ENCODE measurements at regions not wholly inside any gene's neighbourhood (a gene's known extent, or its start where the extent isn't known, plus 50 kb on each side); places are given as distances from the start of the nearest gene placed in this dataset.

GRCh38 chr2:100742277-100743254 lies 77.4 kb upstream of the NPAS2 start:
- Mint-ChIP-seq H3K27me3 (peaks cover 50% of the 10 kb centered on the region), H3K4me3 (no peak overlapping the region), H3K9me3 (ENCODE audit: insufficient read depth) (no peaks in the 10 kb centered on the region), H3K4me1 (no peaks in the 10 kb centered on the region), H3K27ac (no peak overlapping the region)
- ChIA-PET POLR2A (no interaction called here), CTCF (no interaction called here)
- Histone ChIP-seq H3K4me3 (ENCODE audit: control extremely low read depth in 1 of 5, extremely low read depth in 1 of 5, insufficient read depth in 1 of 5, low read depth in 2 of 5, low read length in 4 of 5) (no peak overlapping the region), H3K9me3 (ENCODE audit: control extremely low read depth in 1 of 3, control insufficient read depth in 2 of 3, insufficient read depth in 1 of 3, low read length in 2 of 3) (no peaks in the 10 kb centered on the region), H4K20me1 (ENCODE audit: control insufficient read depth, insufficient read depth, low read length, poor library complexity, severe bottlenecking) (no peaks in the 10 kb centered on the region), H3K9ac (ENCODE audit: low read length) (no peak overlapping the region), H3K4me2 (replicated peaks; ENCODE audit: low read depth, low read length, poor library complexity, severe bottlenecking) (no peak overlapping the region), H3K79me2 (ENCODE audit: control insufficient read depth, insufficient read depth, low read length) (no peaks in the 10 kb centered on the region), H3K27me3 (replicated peaks in 1 of 4; ENCODE audit: control extremely low read depth in 1 of 4, control insufficient read depth in 3 of 4, insufficient read depth in 4 of 4, low read length in 3 of 4) (peaks cover 0 to 2% (median 0%) of the 10 kb centered on the region in 4 experiments), H3K4me1 (ENCODE audit: control insufficient read depth in 2 of 2, insufficient read depth in 2 of 2, low read length in 2 of 2) (no peaks in the 10 kb centered on the region), H2AFZ (ENCODE audit: insufficient read depth, low read depth, low read length, poor library complexity, severe bottlenecking) (no peak overlapping the region), H3K36me3 (replicated peaks in 1 of 2; ENCODE audit: control extremely low read depth in 1 of 2, control insufficient read depth in 1 of 2, extremely low read depth in 1 of 2, insufficient read depth in 2 of 2, low read length in 1 of 2) (no peaks in the 10 kb centered on the region), H3K27ac (ENCODE audit: low read length in 2 of 2) (no peak overlapping the region)
- ATAC-seq (ENCODE audit: low read depth) (no peak), DNase-seq (no peak)
- TF ChIP-seq CTCF (IDR thresholded peaks at IDR 0.05) (no peak), EZH2 (IDR thresholded peaks at IDR 0.05; ENCODE audit: borderline replicate concordance, insufficient read depth, low read depth, low read length, poor library complexity, severe bottlenecking) (no peak)
- WGBS (ENCODE audit: insufficient coverage): no CpG with 5 or more reads among the region's 12 CpGs
- intact Hi-C loops (cut with micrococcal nuclease): no loop called here

GRCh38 chr2:100743741-100744140 lies 76.2 kb upstream of the NPAS2 start:
- H3K4me3 Mint-ChIP-seq: no peak overlapping the region
- Histone ChIP-seq H3K9me3 (ENCODE audit: control extremely low read depth in 1 of 3, control insufficient read depth in 2 of 3, insufficient read depth in 1 of 3, low read length in 2 of 3) (no peaks in the 10 kb centered on the region), H3K4me3 (ENCODE audit: control extremely low read depth in 1 of 5, extremely low read depth in 1 of 5, insufficient read depth in 1 of 5, low read depth in 2 of 5, low read length in 4 of 5) (no peak overlapping the region), H3K4me2 (replicated peaks; ENCODE audit: low read depth, low read length, poor library complexity, severe bottlenecking) (no peak overlapping the region), H2AFZ (ENCODE audit: insufficient read depth, low read depth, low read length, poor library complexity, severe bottlenecking) (no peak overlapping the region), H3K9ac (ENCODE audit: low read length) (no peak overlapping the region), H3K27me3 (replicated peaks in 1 of 4; ENCODE audit: control extremely low read depth in 1 of 4, control insufficient read depth in 3 of 4, insufficient read depth in 4 of 4, low read length in 3 of 4) (peaks cover 0 to 10% (median 0%) of the 10 kb centered on the region in 4 experiments), H4K20me1 (ENCODE audit: control insufficient read depth, insufficient read depth, low read length, poor library complexity, severe bottlenecking) (no peaks in the 10 kb centered on the region), H3K27ac (ENCODE audit: low read length in 2 of 2) (no peak overlapping the region), H3K4me1 (ENCODE audit: control insufficient read depth in 2 of 2, insufficient read depth in 2 of 2, low read length in 2 of 2) (no peaks in the 10 kb centered on the region), H3K79me2 (ENCODE audit: control insufficient read depth, insufficient read depth, low read length) (no peaks in the 10 kb centered on the region), H3K36me3 (replicated peaks in 1 of 2; ENCODE audit: control extremely low read depth in 1 of 2, control insufficient read depth in 1 of 2, extremely low read depth in 1 of 2, insufficient read depth in 2 of 2, low read length in 1 of 2) (no peaks in the 10 kb centered on the region)
- DNase-seq: no peak
- peaks cover 46% of the 10 kb centered on the region for H3K27me3 Mint-ChIP-seq
- no peak for ATAC-seq (ENCODE audit: low read depth)
- H3K4me1 Mint-ChIP-seq: no peaks in the 10 kb centered on the region
- H3K27ac Mint-ChIP-seq: no peak overlapping the region
- ChIA-PET POLR2A (no interaction called here), CTCF (no interaction called here)
- H3K9me3 Mint-ChIP-seq (ENCODE audit: insufficient read depth): no peaks in the 10 kb centered on the region
- WGBS (ENCODE audit: insufficient coverage): 58% methylated on average over 3 of the region's 5 CpGs
- no peak for TF ChIP-seq EZH2 (IDR thresholded peaks at IDR 0.05; ENCODE audit: borderline replicate concordance, insufficient read depth, low read depth, low read length, poor library complexity, severe bottlenecking)
- no peak for TF ChIP-seq CTCF (IDR thresholded peaks at IDR 0.05)
- intact Hi-C loops (cut with micrococcal nuclease): no loop called here
